ENCODE measurements at regions not wholly inside any gene's neighbourhood (a gene's known extent, or its start where the extent isn't known, plus 50 kb on each side); places are given as distances from the start of the nearest gene placed in this dataset.

DNA sequence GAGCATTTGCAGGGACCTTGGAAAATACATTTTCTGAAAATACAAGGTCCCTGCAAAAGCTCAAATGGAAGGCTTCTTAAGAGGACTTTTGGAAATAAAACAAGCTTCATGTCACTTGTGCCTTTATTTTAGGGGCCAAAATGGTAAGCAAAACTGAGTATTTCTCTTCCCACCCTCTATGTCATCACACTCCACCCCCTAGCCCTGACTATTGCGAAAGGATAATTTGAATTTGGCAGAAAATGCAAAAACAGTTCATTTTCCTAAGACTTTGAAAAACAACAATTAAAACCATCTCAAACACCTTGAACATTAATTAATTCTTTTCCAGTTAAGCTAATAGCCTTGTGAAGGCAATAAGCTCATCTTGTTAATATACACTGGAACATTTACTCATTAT, 201.7 kb downstream of the TM2D1 start:
- H3K36me3 ChIP-seq, result no peaks in the 10 kb centered on the region
- H3K9me3 ChIP-seq, result no peaks in the 10 kb centered on the region
- H3K27me3 ChIP-seq, result no peaks in the 10 kb centered on the region
- TF ChIP-seq, protein P1, sequence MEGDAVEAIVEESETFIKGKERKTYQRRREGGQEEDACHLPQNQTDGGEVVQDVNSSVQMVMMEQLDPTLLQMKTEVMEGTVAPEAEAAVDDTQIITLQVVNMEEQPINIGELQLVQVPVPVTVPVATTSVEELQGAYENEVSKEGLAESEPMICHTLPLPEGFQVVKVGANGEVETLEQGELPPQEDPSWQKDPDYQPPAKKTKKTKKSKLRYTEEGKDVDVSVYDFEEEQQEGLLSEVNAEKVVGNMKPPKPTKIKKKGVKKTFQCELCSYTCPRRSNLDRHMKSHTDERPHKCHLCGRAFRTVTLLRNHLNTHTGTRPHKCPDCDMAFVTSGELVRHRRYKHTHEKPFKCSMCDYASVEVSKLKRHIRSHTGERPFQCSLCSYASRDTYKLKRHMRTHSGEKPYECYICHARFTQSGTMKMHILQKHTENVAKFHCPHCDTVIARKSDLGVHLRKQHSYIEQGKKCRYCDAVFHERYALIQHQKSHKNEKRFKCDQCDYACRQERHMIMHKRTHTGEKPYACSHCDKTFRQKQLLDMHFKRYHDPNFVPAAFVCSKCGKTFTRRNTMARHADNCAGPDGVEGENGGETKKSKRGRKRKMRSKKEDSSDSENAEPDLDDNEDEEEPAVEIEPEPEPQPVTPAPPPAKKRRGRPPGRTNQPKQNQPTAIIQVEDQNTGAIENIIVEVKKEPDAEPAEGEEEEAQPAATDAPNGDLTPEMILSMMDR (IDR thresholded peaks at IDR 0.05), result no peak
- DNase-seq (no peak), ATAC-seq (no peak)
- H3K4me1 ChIP-seq, result no peaks in the 10 kb centered on the region
- H3K27ac ChIP-seq, result no peak overlapping the region
- H3K4me3 ChIP-seq, result no peak overlapping the region
- intact Hi-C loops (cut with DNase I), result no loop called here

DNA sequence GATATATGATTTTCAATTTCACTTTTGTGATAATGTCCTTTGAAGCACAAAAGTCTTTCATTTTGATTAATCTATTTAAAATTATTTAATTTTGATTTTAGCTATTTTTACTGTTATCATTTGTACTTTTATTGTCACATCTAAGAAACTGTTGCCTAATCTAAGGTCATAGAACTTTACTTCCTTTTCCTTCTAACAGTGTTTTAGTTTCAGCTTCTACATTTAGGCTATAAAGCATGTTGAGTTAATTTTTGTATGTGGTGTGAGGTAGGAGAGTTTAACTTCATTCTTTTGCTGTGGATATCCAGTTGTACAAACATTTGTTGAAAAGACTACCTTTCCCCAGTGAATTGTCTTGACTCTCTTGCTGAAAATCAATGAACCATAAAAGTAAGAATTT, 204.5 kb downstream of the TM2D1 start:
- H3K36me3 ChIP-seq, result no peaks in the 10 kb centered on the region
- TF ChIP-seq, protein P1 (IDR thresholded peaks at IDR 0.05), result no peak
- ATAC-seq, result no peak
- DNase-seq, result no peak
- H3K4me3 ChIP-seq, result no peak overlapping the region
- H3K4me1 ChIP-seq, result no peaks in the 10 kb centered on the region
- no peaks in the 10 kb centered on the region for H3K27me3 ChIP-seq
- intact Hi-C loops (cut with DNase I), result no loop called here
- H3K27ac ChIP-seq, result no peak overlapping the region
- H3K9me3 ChIP-seq, result no peaks in the 10 kb centered on the region

DNA sequence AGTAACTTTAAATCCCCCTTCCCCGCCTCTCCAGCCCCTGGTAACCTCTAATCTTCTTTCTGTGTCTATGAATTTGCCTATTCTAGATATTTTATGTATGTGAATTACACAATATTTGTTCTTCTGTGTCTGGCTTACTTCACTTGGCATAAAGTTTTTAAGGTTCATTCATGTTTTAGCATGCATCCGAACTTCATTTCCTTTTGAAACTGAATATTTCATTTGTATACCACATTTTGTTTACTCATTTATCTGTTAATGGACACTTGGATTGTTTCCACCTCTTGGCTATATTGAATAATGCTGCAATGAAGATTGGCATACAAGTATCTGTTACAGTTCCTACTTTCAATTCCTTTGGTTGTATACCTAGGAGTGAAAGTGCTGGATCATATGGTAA, 205.3 kb downstream of the TM2D1 start:
- Histone ChIP-seq H3K36me3 (no peaks in the 10 kb centered on the region), H3K9me3 (no peaks in the 10 kb centered on the region), H3K27me3 (no peaks in the 10 kb centered on the region), H3K4me1 (no peaks in the 10 kb centered on the region), H3K27ac (no peak overlapping the region), H3K4me3 (no peak overlapping the region)
- intact Hi-C loops (cut with DNase I), result no loop called here
- TF ChIP-seq, protein P1 (IDR thresholded peaks at IDR 0.05), result no peak
- DNase-seq, result no peak
- no peak for ATAC-seq

DNA sequence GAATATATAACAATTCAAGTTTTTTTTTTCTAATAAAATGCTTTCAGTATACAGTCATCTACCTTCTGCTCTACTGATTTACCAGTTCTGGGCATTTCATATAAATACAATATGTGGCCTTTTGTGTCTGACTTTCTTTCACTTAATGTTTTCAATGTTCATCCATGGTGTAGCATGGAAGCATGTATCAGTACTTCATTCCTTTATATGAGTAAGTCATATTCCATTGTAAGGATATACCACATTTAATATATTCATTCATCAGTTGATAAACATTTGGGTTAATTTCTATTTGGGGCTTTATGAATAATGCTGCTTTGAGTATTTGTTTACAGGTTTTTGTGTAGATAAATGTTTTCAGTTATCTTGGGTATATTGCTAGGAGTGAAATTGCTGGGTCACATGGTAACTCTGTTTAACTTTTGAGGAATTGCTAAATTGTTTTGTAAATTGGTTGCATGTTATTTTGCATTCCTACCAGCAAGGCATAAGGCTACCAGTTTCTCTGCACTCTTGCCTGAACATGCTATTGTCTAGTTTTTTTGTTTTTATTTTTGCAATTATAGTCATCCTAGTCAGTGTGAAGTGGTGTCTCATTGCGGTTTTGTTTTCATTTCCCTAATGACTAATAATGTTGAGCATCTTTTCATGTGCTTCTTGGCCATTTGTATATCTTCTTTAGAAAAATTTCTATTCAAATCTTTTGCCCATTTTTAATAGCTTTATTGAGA, 206.1 kb downstream of the TM2D1 start:
- TF ChIP-seq, protein P1 (IDR thresholded peaks at IDR 0.05), result no peak
- no peak for ATAC-seq
- Histone ChIP-seq H3K27me3 (no peaks in the 10 kb centered on the region), H3K9me3 (no peaks in the 10 kb centered on the region), H3K4me3 (no peak overlapping the region), H3K36me3 (no peaks in the 10 kb centered on the region), H3K4me1 (no peaks in the 10 kb centered on the region), H3K27ac (no peak overlapping the region)
- DNase-seq, result no peak
- intact Hi-C loops (cut with DNase I), result no loop called here

DNA sequence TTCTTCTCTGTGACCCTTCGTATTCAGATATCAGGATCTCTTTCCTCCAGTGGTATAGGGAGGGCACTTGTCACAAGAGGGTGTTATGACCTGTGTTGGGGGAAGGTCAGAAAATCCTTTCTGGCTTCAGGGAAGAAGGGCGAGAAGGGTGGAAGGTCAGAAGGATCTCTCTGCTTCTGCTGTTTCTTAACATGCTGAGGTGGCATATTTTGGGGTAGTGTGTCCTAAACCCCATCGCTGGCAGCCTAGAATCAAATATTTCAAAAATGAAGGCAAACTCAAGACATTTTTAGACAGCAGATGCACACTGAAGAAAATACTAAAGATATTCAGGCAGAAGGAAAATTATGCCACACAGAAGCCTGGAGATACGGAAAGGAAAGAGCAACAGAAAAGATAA, 207.6 kb downstream of the TM2D1 start:
- H3K4me1 ChIP-seq, result no peaks in the 10 kb centered on the region
- DNase-seq (no peak), ATAC-seq (no peak)
- H3K27ac ChIP-seq, result no peak overlapping the region
- H3K36me3 ChIP-seq, result no peaks in the 10 kb centered on the region
- no peak overlapping the region for H3K4me3 ChIP-seq
- H3K27me3 ChIP-seq, result no peaks in the 10 kb centered on the region
- intact Hi-C loops (cut with DNase I), result no loop called here
- no peaks in the 10 kb centered on the region for H3K9me3 ChIP-seq
- TF ChIP-seq, protein P1 (IDR thresholded peaks at IDR 0.05), result no peak

DNA sequence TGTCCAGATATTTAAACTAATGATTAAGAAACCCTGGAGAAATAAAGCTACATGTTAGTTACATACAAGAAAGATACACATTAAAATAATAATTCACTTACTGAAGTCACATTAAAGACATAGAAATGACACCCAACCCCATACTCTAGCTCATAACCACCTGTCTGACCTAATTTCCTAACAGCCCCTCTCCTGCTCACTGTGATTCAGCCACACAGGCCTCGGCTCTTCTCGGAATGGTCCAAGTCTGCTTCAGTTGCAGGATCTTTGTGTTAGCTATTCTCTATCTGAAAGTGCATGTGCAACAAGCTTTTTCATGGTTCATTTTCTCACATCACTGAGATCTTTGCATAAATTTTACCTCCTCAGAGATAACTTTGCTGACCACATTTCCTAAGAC, 209.8 kb downstream of the TM2D1 start:
- no peak for DNase-seq
- no peaks in the 10 kb centered on the region for H3K27me3 ChIP-seq
- no peak overlapping the region for H3K4me3 ChIP-seq
- no peaks in the 10 kb centered on the region for H3K4me1 ChIP-seq
- no peak for ATAC-seq
- H3K27ac ChIP-seq, result no peak overlapping the region
- H3K36me3 ChIP-seq, result no peaks in the 10 kb centered on the region
- no peaks in the 10 kb centered on the region for H3K9me3 ChIP-seq
- TF ChIP-seq, protein P1 (IDR thresholded peaks at IDR 0.05), result no peak
- intact Hi-C loops (cut with DNase I), result no loop called here

Measured in upper lobe of right lung (tissue), 1 donor.